LNCaP clone FGC (cell line): ENCODE measurements at regions not wholly inside any gene's neighbourhood (a gene's known extent, or its start where the extent isn't known, plus 50 kb on each side); places are given as distances from the start of the nearest gene placed in this dataset.

Experiments
- DNase-seq: peaks from one replicate; pipeline ENCODE4 v3.0.0-alpha.2; 2011; ENCODE audit warnings: low read depth
- H3K4me3 ChIP-seq: 2 replicates; pipeline ENCODE4 v1.5.1; 2011; ENCODE audit warnings: mild to moderate bottlenecking, low read depth, low read length, control low read depth
- CTCF ChIP-seq: IDR thresholded peaks from 2 replicates; pipeline ENCODE4 v1.5.1; 2012; ENCODE audit warnings: mild to moderate bottlenecking; ENCODE audit not compliant: control insufficient read depth, insufficient read depth; ENCODE audit errors: extremely low read depth

- no peak overlapping the region for H3K4me3 ChIP-seq
- TF ChIP-seq CTCF = no peak
- DNase-seq = no peak
These were observed 202.6 kb downstream of the PPP1R3A start for GRCh38 chr7:113715981-113716856.

- TF ChIP-seq CTCF = no peak
- no peak overlapping the region for H3K4me3 ChIP-seq
- DNase-seq = no peak
These were observed 203.5 kb downstream of the PPP1R3A start for GRCh38 chr7:113715262-113715661.

- no peak overlapping the region for H3K4me3 ChIP-seq
- DNase-seq = peak; percentile 78
- TF ChIP-seq CTCF = peak; percentile 90
These were observed 208.3 kb downstream of the PPP1R3A start for GRCh38 chr7:113710310-113711096.

- H3K4me3 ChIP-seq = no peak overlapping the region
- no peak for DNase-seq
- no peak for TF ChIP-seq CTCF
These were observed 213.4 kb downstream of the PPP1R3A start for GRCh38 chr7:113705439-113705838.

GRCh38 chr7:113698556-113699220 is 220.1 kb downstream of the PPP1R3A start:
- DNase-seq = peak; percentile 11
- TF ChIP-seq CTCF = peak; percentile 78
- no peak overlapping the region for H3K4me3 ChIP-seq

- DNase-seq = no peak
- TF ChIP-seq CTCF = no peak
- no peak overlapping the region for H3K4me3 ChIP-seq
These were observed 224.7 kb downstream of the PPP1R3A start for GRCh38 chr7:113694149-113694548.
